B cell (primary cell): ENCODE measurements at regions not wholly inside any gene's neighbourhood (a gene's known extent, or its start where the extent isn't known, plus 50 kb on each side); places are given as distances from the start of the nearest gene placed in this dataset.

Experiments used
- EZH2 ChIP-seq: IDR thresholded peaks from 2 replicates; pipeline ENCODE4 v1.6.1; 2012; ENCODE audit warnings: borderline replicate concordance, low read depth, mild to moderate bottlenecking, moderate library complexity, low read length; ENCODE audit not compliant: insufficient read depth, poor library complexity, severe bottlenecking
- TF ChIP-seq, protein P1 (sequence below): fragments of 200-600 bp; IDR thresholded peaks from one replicate; pipeline ENCODE4 v1.8.0; 2022; ENCODE audit warnings: antibody characterized with exemption, mild to moderate bottlenecking

DNA sequence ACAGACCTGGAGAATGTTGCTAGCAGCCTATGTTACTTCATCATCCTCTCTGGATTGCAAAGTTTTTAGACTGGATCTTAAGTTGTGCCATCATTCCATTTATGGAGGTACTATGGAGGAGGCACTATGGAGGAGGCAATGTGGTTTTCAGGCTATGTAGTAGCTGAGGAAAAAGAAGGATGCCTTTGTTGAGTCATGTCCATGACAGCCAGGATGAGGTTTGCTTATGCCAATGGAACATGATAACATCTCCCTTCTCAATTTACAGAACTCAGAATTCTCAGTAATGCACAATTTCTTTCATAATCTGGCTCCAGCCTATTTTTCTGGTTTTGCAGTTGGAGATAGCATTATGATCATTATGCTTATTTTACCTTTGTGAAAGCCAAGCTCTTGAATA, 65.9 kb upstream of the TMEM108 start:
- no peak for TF ChIP-seq EZH2
- TF ChIP-seq, protein P1, sequence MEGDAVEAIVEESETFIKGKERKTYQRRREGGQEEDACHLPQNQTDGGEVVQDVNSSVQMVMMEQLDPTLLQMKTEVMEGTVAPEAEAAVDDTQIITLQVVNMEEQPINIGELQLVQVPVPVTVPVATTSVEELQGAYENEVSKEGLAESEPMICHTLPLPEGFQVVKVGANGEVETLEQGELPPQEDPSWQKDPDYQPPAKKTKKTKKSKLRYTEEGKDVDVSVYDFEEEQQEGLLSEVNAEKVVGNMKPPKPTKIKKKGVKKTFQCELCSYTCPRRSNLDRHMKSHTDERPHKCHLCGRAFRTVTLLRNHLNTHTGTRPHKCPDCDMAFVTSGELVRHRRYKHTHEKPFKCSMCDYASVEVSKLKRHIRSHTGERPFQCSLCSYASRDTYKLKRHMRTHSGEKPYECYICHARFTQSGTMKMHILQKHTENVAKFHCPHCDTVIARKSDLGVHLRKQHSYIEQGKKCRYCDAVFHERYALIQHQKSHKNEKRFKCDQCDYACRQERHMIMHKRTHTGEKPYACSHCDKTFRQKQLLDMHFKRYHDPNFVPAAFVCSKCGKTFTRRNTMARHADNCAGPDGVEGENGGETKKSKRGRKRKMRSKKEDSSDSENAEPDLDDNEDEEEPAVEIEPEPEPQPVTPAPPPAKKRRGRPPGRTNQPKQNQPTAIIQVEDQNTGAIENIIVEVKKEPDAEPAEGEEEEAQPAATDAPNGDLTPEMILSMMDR = no peak
